SU-DHL-6 (cell line): ENCODE measurements at regions not wholly inside any gene's neighbourhood (a gene's known extent, or its start where the extent isn't known, plus 50 kb on each side); places are given as distances from the start of the nearest gene placed in this dataset.

Experiments used
- H2AFZ ChIP-seq: fragments of 200-600 bp; sonication (generic); 2 replicates; pipeline ENCODE4 v1.6.1; 2014; ENCODE audit warnings: low read depth, mild to moderate bottlenecking, moderate library complexity, mixed read lengths, antibody characterized with exemption, low read length; ENCODE audit not compliant: severe bottlenecking
- H3F3A ChIP-seq: fragments of 200-600 bp; shearing (Covaris generic); 2 replicates; pipeline ENCODE4 v1.6.0; 2016; ENCODE audit warnings: antibody characterized with exemption, mild to moderate bottlenecking; ENCODE audit not compliant: insufficient read depth
- H3K27ac ChIP-seq: fragments of 200-600 bp; sonication (generic); 2 replicates; pipeline ENCODE4 v1.5.1; 2016; ENCODE audit warnings: low read depth, mild to moderate bottlenecking, low read length, moderate library complexity, mixed read lengths
- H3K27me3 ChIP-seq: fragments of 200-600 bp; sonication (generic), shearing (Covaris generic); 2 replicates; pipeline ENCODE4 v1.6.0; 2014; ENCODE audit warnings: mild to moderate bottlenecking, low read length
- H3K36me3 ChIP-seq: fragments of 200-600 bp; sonication (generic); 2 replicates; pipeline ENCODE4 v1.6.1; 2014; ENCODE audit warnings: mild to moderate bottlenecking, low read length, mixed read lengths
- H3K4me2 ChIP-seq: fragments of 300-600, 200-600 bp; shearing (Covaris generic), sonication (generic); 2 replicates; pipeline ENCODE4 v1.6.0; 2014; ENCODE audit warnings: low read length, low read depth, mild to moderate bottlenecking; ENCODE audit not compliant: poor library complexity, severe bottlenecking
- H3K4me3 ChIP-seq: fragments of 200-600 bp; sonication (generic); 2 replicates; pipeline ENCODE4 v1.5.1; 2014; ENCODE audit warnings: antibody characterized with exemption, low read length, mild to moderate bottlenecking, mixed read lengths; ENCODE audit not compliant: insufficient read depth, poor library complexity, severe bottlenecking
- H3K79me2 ChIP-seq: fragments of 200-600 bp; sonication (generic); 2 replicates; pipeline ENCODE4 v1.6.1; 2014; ENCODE audit warnings: mild to moderate bottlenecking, low read length, moderate library complexity; ENCODE audit not compliant: insufficient read depth
- H3K9ac ChIP-seq: fragments of 200-600 bp; sonication (generic); 2 replicates; pipeline ENCODE4 v1.7.0; 2014; ENCODE audit warnings: mild to moderate bottlenecking, low read length
- H3K9me2 ChIP-seq: fragments of 200-600 bp; sonication (generic); replicated peaks from 2 replicates; pipeline ENCODE4 v1.6.1; 2014; ENCODE audit warnings: low read length; ENCODE audit not compliant: insufficient read depth
- H3K9me3 ChIP-seq: fragments of 200-600 bp; sonication (generic); 2 replicates; pipeline ENCODE4 v1.6.1; 2014; ENCODE audit warnings: low read length, mixed read lengths; ENCODE audit not compliant: insufficient read depth
- H4K20me1 ChIP-seq: fragments of 200-600 bp; sonication (generic); 2 replicates; pipeline ENCODE4 v1.6.1; 2014; ENCODE audit warnings: low read depth, mild to moderate bottlenecking, antibody characterized with exemption, low read length, moderate library complexity, mixed read lengths
- CTCF ChIP-seq: fragments of 200-600 bp; sonication (generic); IDR thresholded peaks from one replicate; pipeline ENCODE4 v1.5.1; 2017; ENCODE audit warnings: antibody characterized with exemption, mild to moderate bottlenecking, low read length, moderate library complexity; ENCODE audit not compliant: insufficient read depth, poor library complexity, severe bottlenecking
- EZH2phosphoT487 ChIP-seq: fragments of 200-600 bp; sonication (generic), shearing (Covaris generic); conservative IDR thresholded peaks from 2 replicates; pipeline ENCODE4 v1.6.1; 2018; ENCODE audit warnings: mild to moderate bottlenecking, antibody characterized with exemption, low read length, moderate library complexity, mixed read lengths

GRCh38 chr9:93857528-93857927 lies 97.6 kb downstream of the BARX1 start:
- Histone ChIP-seq H3F3A (no peaks in the 10 kb centered on the region), H3K36me3 (no peaks in the 10 kb centered on the region), H3K9ac (no peak overlapping the region), H4K20me1 (no peaks in the 10 kb centered on the region), H3K9me2 (no peaks in the 10 kb centered on the region), H3K4me3 (no peak overlapping the region), H2AFZ (no peak overlapping the region), H3K27ac (no peak overlapping the region), H3K79me2 (no peaks in the 10 kb centered on the region), H3K4me2 (no peak overlapping the region), H3K9me3 (no peaks in the 10 kb centered on the region), H3K27me3 (no peaks in the 10 kb centered on the region)
- no peak for TF ChIP-seq CTCF
- TF ChIP-seq EZH2phosphoT487 = no peak

- Histone ChIP-seq H2AFZ (no peak overlapping the region), H3K27ac (no peak overlapping the region), H3K4me3 (no peak overlapping the region), H3K27me3 (0 out of 2 replicates have a peak, but pooled peaks cover 3% of the 10 kb centered on the region), H3K9me2 (no peaks in the 10 kb centered on the region), H3F3A (no peaks in the 10 kb centered on the region), H3K79me2 (no peaks in the 10 kb centered on the region), H3K9ac (no peak overlapping the region), H3K36me3 (no peaks in the 10 kb centered on the region), H3K9me3 (no peaks in the 10 kb centered on the region), H3K4me2 (no peak overlapping the region), H4K20me1 (no peaks in the 10 kb centered on the region)
- no peak for TF ChIP-seq CTCF
These were observed 102.4 kb downstream of the BARX1 start for GRCh38 chr9:93852728-93853127.

GRCh38 chr9:93846349-93846748 lies 108.8 kb downstream of the BARX1 start:
- 0 out of 2 replicates have a peak, but pooled peaks cover 4% of the 10 kb centered on the region for H3K27me3 ChIP-seq
- no peaks in the 10 kb centered on the region for H3K36me3 ChIP-seq
- H3K79me2 ChIP-seq = no peaks in the 10 kb centered on the region
- no peak overlapping the region for H3K4me3 ChIP-seq
- H4K20me1 ChIP-seq = no peaks in the 10 kb centered on the region
- H3K27ac ChIP-seq = no peak overlapping the region
- no peaks in the 10 kb centered on the region for H3K9me3 ChIP-seq
- no peak overlapping the region for H3K4me2 ChIP-seq
- TF ChIP-seq CTCF = no peak
- no peak for TF ChIP-seq EZH2phosphoT487
- no peak overlapping the region for H2AFZ ChIP-seq
- no peaks in the 10 kb centered on the region for H3F3A ChIP-seq
- no peak overlapping the region for H3K9ac ChIP-seq
- no peaks in the 10 kb centered on the region for H3K9me2 ChIP-seq

- Histone ChIP-seq H3K27me3 (0 out of 2 replicates have a peak, but pooled peaks cover 4% of the 10 kb centered on the region), H2AFZ (no peak overlapping the region), H3K36me3 (no peaks in the 10 kb centered on the region), H3K9ac (no peak overlapping the region), H3K27ac (no peak overlapping the region), H3K9me2 (no peaks in the 10 kb centered on the region), H4K20me1 (no peaks in the 10 kb centered on the region), H3F3A (no peaks in the 10 kb centered on the region), H3K79me2 (no peaks in the 10 kb centered on the region), H3K4me3 (no peak overlapping the region), H3K4me2 (no peak overlapping the region), H3K9me3 (no peaks in the 10 kb centered on the region)
- TF ChIP-seq CTCF (no peak), EZH2phosphoT487 (no peak)
These were observed 111.8 kb downstream of the BARX1 start for GRCh38 chr9:93843396-93843795.
